Activated T-cell treated with anti-CD3 and anti-CD28 coated beads, Interleukin-2, amount 50 U/mL, for 4 hours (primary cell): ENCODE measurements at regions not wholly inside any gene's neighbourhood (a gene's known extent, or its start where the extent isn't known, plus 50 kb on each side); places are given as distances from the start of the nearest gene placed in this dataset.
"Not testable (repeated sequence)": the region's sequence is repeated elsewhere in the genome, so short reads cannot be mapped to it uniquely, and the experiment has no call there.

Experiments
- ATAC-seq, 2 donors: fragments of 200-7000 bp; cut with Tn5 transposase; one replicate each; pipeline ENCODE4 v1.10.0; 2021
- DNase-seq: peaks from one replicate; pipeline ENCODE4 v3.0.0-alpha.2; 2020
- H3K27me3 Mint-ChIP-seq: one replicate; pipeline ENCODE4 v1.8.0; 2021; ENCODE audit warnings: low read depth, mixed read lengths
- H3K36me3 Mint-ChIP-seq: one replicate; pipeline ENCODE4 v1.8.0; 2022; ENCODE audit warnings: mixed read lengths; ENCODE audit not compliant: insufficient read depth
- H3K4me1 Mint-ChIP-seq: one replicate; pipeline ENCODE4 v1.8.0; 2021; ENCODE audit warnings: low read depth, mixed read lengths
- H3K4me3 Mint-ChIP-seq: one replicate; pipeline ENCODE4 v1.8.0; 2021; ENCODE audit warnings: mild to moderate bottlenecking, moderate library complexity, mixed read lengths
- H3K9me3 Mint-ChIP-seq: one replicate; pipeline ENCODE4 v1.8.0; 2021; ENCODE audit warnings: mixed read lengths

DNA sequence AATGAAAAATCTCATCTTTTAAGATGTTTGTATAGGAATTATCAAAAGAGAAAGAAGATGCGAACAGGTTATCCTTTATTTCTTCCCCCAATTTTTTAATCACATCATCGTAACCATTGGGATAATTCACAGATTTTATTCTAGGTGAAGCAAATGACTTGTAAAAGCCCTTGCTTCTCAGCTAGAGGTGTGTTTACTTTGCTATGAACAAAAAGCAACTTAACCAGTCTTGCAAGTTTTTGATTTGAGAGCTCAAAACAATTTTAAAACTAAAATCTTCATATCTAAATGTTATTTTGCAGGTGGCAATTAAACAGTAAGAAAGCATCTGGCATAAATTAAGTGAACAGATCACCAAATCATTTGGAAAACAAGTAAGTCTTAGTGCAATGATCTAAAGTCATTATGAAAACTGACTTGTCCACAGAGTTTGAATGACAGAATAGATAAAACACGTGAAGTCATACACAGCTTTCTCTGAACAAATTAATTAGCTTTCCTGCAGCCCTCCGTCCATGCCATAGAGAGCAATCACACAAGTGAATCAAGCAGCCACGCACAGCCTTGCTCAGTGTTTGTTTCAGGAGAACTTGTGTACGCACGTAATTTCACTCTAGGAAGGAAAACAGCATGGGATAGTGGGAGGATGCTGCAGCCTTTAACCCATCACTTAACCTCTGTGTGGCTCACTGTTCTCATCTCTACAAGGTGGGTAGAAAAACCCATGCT is 85.0 kb upstream of the ZNF800 start:
- Mint-ChIP-seq H3K27me3 (peaks cover 27% of the 10 kb centered on the region), H3K9me3 (no peaks in the 10 kb centered on the region), H3K4me1 (peaks cover 10% of the 10 kb centered on the region), H3K36me3 (no peaks in the 10 kb centered on the region), H3K4me3 (no peak overlapping the region)
- DNase-seq = no peak
- no peak for ATAC-seq

DNA sequence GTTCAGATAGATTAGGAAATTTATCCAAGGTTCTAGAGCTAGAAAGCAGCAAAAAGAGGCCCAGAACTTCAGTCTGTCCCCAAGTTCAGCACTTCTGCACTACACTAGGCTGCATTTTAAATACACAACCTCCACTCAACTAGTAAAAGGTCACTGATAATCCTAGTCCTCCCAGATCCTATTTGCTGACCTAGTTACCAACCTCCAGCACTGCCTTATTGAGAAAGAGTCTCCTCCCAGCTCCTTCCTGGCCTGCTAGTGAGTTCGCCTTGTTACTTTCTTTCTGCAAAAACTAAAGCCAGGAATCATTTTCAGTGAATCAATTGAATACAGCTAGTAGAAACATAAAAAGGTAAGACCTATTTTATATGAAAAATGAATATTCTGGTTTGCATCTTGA is 84.1 kb upstream of the ZNF800 start:
- peaks cover 25% of the 10 kb centered on the region for H3K27me3 Mint-ChIP-seq
- DNase-seq (no peak), ATAC-seq (no peak)
- no peaks in the 10 kb centered on the region for H3K36me3 Mint-ChIP-seq
- H3K9me3 Mint-ChIP-seq = no peaks in the 10 kb centered on the region
- peaks cover 10% of the 10 kb centered on the region for H3K4me1 Mint-ChIP-seq
- no peak overlapping the region for H3K4me3 Mint-ChIP-seq

DNA sequence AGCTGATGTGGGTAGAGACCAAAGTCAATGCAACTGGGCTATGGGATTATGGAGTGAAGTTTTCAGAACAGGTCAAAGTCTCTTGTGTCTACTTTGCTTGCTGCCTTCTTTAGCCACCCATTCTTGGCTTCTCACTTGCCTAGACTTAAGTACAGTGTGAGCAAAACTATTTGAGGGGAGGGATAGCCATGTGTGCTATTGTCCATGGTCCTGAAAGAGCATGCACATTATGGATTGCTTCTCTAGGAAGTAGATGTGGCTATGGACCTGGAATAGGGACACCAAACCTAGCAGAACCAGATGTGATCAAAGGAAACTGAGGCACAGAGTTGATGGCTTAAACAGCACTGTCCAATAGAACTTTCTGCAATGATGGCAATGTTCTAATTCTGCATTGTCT is 81.9 kb upstream of the ZNF800 start:
- DNase-seq = no peak
- Mint-ChIP-seq H3K4me1 (peaks cover 10% of the 10 kb centered on the region), H3K9me3 (no peaks in the 10 kb centered on the region), H3K27me3 (peaks cover 23% of the 10 kb centered on the region), H3K36me3 (no peaks in the 10 kb centered on the region), H3K4me3 (no peak overlapping the region)
- ATAC-seq = no peak

DNA sequence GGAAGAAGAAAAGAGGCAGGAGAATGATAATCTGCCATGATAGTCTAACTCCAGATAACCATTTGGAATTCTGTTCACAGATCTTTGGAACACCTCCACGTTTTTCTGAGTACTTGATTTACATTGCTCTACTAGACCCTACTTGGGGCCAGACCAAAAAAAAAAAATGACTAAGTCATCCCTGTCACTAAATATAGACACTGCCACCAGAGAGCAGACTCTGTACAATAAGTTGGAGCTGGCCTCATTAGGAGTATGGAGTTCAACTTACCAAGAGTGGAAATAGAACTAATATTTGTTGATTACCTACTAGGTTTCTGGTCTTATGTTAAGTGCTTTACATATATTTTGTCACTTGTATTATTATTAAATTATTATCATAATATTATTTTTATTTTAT is 80.9 kb upstream of the ZNF800 start:
- Mint-ChIP-seq H3K9me3 (no peaks in the 10 kb centered on the region), H3K36me3 (no peaks in the 10 kb centered on the region), H3K4me1 (peaks cover 9% of the 10 kb centered on the region), H3K27me3 (peaks cover 17% of the 10 kb centered on the region), H3K4me3 (no peak overlapping the region)
- no peak for DNase-seq
- ATAC-seq = no peak

DNA sequence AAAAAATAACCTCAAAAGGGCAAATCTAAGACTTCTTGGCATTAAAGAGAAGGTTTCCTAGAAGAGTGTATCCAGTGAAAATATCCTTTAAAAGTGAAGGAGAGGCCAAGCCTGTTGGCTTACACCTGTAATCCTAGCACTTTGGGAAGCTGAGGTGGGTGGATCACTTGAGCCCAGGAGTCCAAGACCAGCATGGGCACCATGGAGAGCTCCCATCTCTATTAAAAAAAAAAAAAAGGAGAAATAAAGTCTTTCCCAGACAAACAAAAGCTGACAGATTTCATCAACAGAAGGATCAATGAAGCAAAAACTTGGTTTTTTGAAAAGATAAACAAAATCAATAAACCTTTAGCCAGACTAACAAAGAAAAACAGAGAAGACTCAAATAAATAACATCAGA is 67.6 kb upstream of the ZNF800 start:
- Mint-ChIP-seq H3K4me1 (no peaks in the 10 kb centered on the region), H3K36me3 (no peaks in the 10 kb centered on the region), H3K9me3 (peaks cover 14% of the 10 kb centered on the region), H3K27me3 (peaks cover 4% of the 10 kb centered on the region), H3K4me3 (no peak overlapping the region)
- no peak for DNase-seq
- ATAC-seq = no peak

DNA sequence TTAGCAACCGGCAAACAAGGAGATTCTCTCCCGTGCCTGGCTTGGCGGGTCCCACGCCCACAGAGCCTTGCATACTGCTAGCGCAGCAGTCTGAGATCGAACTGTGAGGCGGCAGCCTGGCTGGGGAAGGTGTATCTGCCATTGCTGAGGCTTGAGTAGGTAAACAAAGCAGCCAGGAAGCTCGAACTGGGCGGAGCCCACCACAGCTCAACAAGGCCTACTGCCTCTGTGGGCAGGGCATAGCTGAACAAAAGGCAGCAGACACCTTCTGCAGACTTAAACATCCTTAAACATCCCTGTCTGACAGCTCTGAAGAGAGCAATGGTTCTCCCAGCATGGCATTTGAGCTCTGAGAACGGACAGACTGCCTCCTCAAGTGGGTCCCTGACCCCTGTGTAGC is 58.8 kb upstream of the ZNF800 start:
- ATAC-seq = not testable (repeated sequence)

DNA sequence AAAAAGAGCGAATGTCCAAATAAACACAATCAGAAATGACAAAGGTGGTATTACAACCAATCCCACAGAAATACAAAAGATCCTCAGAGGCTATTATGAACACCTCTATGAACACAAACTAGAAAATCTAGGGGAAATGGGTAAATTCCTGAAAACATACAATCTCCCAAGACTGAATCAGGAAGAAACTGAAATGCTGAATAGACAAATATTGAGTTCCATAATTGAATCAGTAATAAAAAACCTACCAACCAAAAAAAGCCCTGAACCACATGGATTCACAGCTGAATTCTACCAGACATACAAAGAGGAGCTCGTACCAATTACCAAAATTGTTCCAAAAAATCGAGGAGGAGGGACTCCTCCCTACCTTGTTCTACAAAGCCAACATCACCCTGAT is 56.1 kb upstream of the ZNF800 start:
- peaks cover 13% of the 10 kb centered on the region for H3K4me1 Mint-ChIP-seq
- H3K27me3 Mint-ChIP-seq = peaks cover 33% of the 10 kb centered on the region
- H3K4me3 Mint-ChIP-seq = no peak overlapping the region
- H3K36me3 Mint-ChIP-seq = no peaks in the 10 kb centered on the region
- DNase-seq (no peak), ATAC-seq (no peak)
- no peaks in the 10 kb centered on the region for H3K9me3 Mint-ChIP-seq

More for the DNA sequence above, 58.8 kb upstream of the ZNF800 start:
- not testable (repeated sequence) for H3K4me3 Mint-ChIP-seq, H3K36me3 Mint-ChIP-seq, DNase-seq, H3K9me3 Mint-ChIP-seq
- H3K4me1 Mint-ChIP-seq = peaks cover 13% of the 10 kb centered on the region
- H3K27me3 Mint-ChIP-seq = peaks cover 42% of the 10 kb centered on the region

DNA sequence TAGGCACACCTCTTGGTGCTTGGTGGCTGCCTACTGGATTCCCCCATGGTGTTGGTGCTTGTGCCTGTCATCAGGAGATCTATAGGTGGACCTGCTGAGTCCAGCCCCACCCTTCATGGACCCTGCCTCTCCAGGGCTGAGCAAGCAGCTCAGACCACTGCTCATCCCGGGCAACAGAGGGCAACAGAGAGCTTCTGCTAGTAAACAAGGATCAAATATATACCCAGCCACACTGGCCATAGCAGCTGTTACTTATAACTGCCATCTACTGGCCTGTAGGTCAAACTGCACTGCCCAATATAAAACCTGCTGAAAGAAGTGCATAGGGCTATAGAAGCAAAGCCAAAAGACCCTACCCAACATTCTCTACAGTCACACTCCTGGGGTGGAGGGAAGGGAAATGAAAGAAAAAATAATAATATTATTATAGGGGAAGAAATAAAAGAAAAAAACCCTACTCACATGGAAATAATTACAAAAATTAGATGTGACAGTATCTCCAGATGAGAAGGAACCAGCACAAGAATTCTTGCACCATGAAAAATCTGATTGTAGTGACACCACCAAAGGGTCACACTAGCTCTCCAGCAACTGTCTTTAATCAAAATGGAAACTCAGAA is 54.9 kb upstream of the ZNF800 start:
- Mint-ChIP-seq H3K27me3 (peaks cover 26% of the 10 kb centered on the region), H3K4me3 (no peak overlapping the region), H3K36me3 (no peaks in the 10 kb centered on the region), H3K9me3 (no peaks in the 10 kb centered on the region), H3K4me1 (peaks cover 13% of the 10 kb centered on the region)
- peak; percentile 96 to 99 for ATAC-seq
- DNase-seq = peak; percentile 32

DNA sequence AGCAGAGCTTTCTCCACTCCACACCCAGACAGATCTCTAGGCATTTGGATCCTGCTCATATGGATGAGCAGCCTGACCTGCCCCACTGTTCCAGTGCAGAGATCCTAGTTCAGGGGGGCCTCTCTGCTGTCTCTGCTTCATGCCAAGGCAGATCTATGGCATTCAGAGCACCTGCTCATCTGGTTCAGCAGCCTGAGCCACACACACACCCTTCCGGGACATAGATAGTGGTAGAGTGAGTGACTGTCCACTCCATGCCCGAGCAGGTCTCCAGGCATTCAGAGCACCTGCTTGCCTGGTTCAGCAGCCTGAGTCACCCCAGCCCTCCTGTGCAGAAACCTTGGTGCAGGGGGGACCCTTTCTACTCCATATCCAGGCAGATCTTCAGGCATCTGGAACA is 54.3 kb upstream of the ZNF800 start:
- Mint-ChIP-seq H3K9me3 (no peaks in the 10 kb centered on the region), H3K27me3 (peaks cover 21% of the 10 kb centered on the region), H3K36me3 (no peaks in the 10 kb centered on the region), H3K4me3 (no peak overlapping the region), H3K4me1 (peaks cover 13% of the 10 kb centered on the region)
- DNase-seq (no peak), ATAC-seq (no peak)
